Upper lobe of left lung (tissue), 4 donors: ENCODE measurements at regions not wholly inside any gene's neighbourhood (a gene's known extent, or its start where the extent isn't known, plus 50 kb on each side); places are given as distances from the start of the nearest gene placed in this dataset.

Experiments
- CTCF ChIP-seq, 6 experiments: fragments of 450-650 bp in 4 of 6; fragments of 200-600 bp in 2 of 6; sonication (generic) in 2 of 6; IDR thresholded peaks; one replicate each; pipeline ENCODE4 v1.5.1; 2016 to 2019; ENCODE audit warnings: antibody characterized with exemption in 6 of 6
- EP300 ChIP-seq, 4 donors: sonication (generic); formaldehyde crosslinking; IDR thresholded peaks; one replicate each; pipeline ENCODE4 v1.5.1; 2017; ENCODE audit warnings: antibody characterized with exemption in 4 of 4, control low read depth in 2 of 4
- POLR2A ChIP-seq, 4 donors: fragments of 450-650 bp; IDR thresholded peaks; one replicate each; pipeline ENCODE4 v1.5.1; 2016 to 2017; ENCODE audit warnings: antibody characterized with exemption in 4 of 4, mild to moderate bottlenecking in 2 of 4
- POLR2AphosphoS5 ChIP-seq, 2 donors: sonication (generic); formaldehyde crosslinking; IDR thresholded peaks; one replicate each; pipeline ENCODE4 v1.5.1; 2017; ENCODE audit warnings: antibody characterized with exemption in 2 of 2

DNA sequence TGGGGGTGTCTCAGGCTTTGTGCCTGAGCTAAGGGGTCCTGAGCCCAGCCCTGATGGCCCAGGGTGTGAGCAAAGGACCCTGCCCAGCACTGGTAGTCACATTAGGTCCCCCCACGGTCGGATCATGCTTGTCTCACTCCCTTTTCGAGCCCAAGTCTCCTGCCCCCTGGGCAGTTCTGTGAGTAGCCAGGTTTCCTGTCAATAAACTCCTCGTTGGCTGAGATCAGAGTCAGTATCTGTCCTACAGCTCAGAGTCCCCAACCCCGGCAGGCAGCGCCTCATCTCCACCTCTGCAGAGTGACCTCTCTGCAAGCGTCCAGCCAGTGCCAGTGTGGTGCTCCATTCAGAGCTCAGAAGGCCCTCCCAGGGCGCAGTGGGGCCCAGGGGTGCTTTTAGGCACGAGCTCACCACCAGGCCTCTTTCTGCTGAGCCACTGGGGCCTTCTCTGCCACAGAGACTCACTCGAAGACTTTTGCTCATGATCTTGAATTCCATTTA lies 93.7 kb upstream of the PMEPA1 start:
- TF ChIP-seq CTCF (IDR thresholded peaks at IDR 0.05) (no peak), POLR2AphosphoS5 (IDR thresholded peaks at IDR 0.05) (no peak), POLR2A (IDR thresholded peaks at IDR 0.05) (no peak), EP300 (IDR thresholded peaks at IDR 0.05) (no peak)
